ENCODE measurements at regions not wholly inside any gene's neighbourhood (a gene's known extent, or its start where the extent isn't known, plus 50 kb on each side); places are given as distances from the start of the nearest gene placed in this dataset.
"Not testable (repeated sequence)": the region's sequence is repeated elsewhere in the genome, so short reads cannot be mapped to it uniquely, and the experiment has no call there.

- intact Hi-C loops (cut with micrococcal nuclease), result no loop called here
- no peak for DNase-seq
- H3K4me3 Mint-ChIP-seq, result no peak overlapping the region
- peaks cover 14% of the 10 kb centered on the region for H3K4me1 Mint-ChIP-seq
- H3K9me3 Mint-ChIP-seq, result peaks cover 16% of the 10 kb centered on the region
- H3K27ac Mint-ChIP-seq, result no peak overlapping the region
- no peaks in the 10 kb centered on the region for H3K27me3 Mint-ChIP-seq
- H3K36me3 Mint-ChIP-seq (ENCODE audit: low read depth), result peaks cover 2% of the 10 kb centered on the region
Measured at GRCh38 chr4:40681600-40681999, 51.9 kb upstream of the RBM47 start.

GRCh38 chr4:40682290-40683101 is 52.8 kb upstream of the RBM47 start:
- Mint-ChIP-seq H3K27me3 (no peaks in the 10 kb centered on the region), H3K36me3 (ENCODE audit: low read depth) (peaks cover 2% of the 10 kb centered on the region), H3K9me3 (peaks cover 16% of the 10 kb centered on the region), H3K27ac (peak overlapping the region; percentile 91), H3K4me3 (peak overlapping the region; percentile 40), H3K4me1 (peaks cover 14% of the 10 kb centered on the region)
- DNase-seq, result no peak
- intact Hi-C loops (cut with micrococcal nuclease), result no loop called here

- H3K4me3 Mint-ChIP-seq; intact Hi-C loops (cut with micrococcal nuclease); H3K27ac Mint-ChIP-seq; H3K27me3 Mint-ChIP-seq; DNase-seq; H3K36me3 Mint-ChIP-seq (ENCODE audit: low read depth): not testable (repeated sequence)
- H3K9me3 Mint-ChIP-seq, result peaks cover 16% of the 10 kb centered on the region
- H3K4me1 Mint-ChIP-seq, result peaks cover 25% of the 10 kb centered on the region
Measured at GRCh38 chr4:40683536-40684145, 54.0 kb upstream of the RBM47 start.

- peaks cover 16% of the 10 kb centered on the region for H3K9me3 Mint-ChIP-seq
- H3K27ac Mint-ChIP-seq, result no peak overlapping the region
- H3K4me3 Mint-ChIP-seq, result no peak overlapping the region
- no peak for DNase-seq
- H3K4me1 Mint-ChIP-seq, result peaks cover 29% of the 10 kb centered on the region
- intact Hi-C loops (cut with micrococcal nuclease), result no loop called here
- H3K36me3 Mint-ChIP-seq (ENCODE audit: low read depth), result peaks cover 2% of the 10 kb centered on the region
- H3K27me3 Mint-ChIP-seq, result no peaks in the 10 kb centered on the region
Measured at GRCh38 chr4:40684404-40684803, 54.7 kb upstream of the RBM47 start.

- intact Hi-C loops (cut with micrococcal nuclease), result no loop called here
- Mint-ChIP-seq H3K27me3 (no peaks in the 10 kb centered on the region), H3K4me1 (peaks cover 29% of the 10 kb centered on the region), H3K4me3 (no peak overlapping the region), H3K27ac (no peak overlapping the region), H3K36me3 (ENCODE audit: low read depth) (peaks cover 2% of the 10 kb centered on the region), H3K9me3 (peaks cover 16% of the 10 kb centered on the region)
- no peak for DNase-seq
Measured at GRCh38 chr4:40685300-40685699, 55.6 kb upstream of the RBM47 start.

GRCh38 chr4:40686081-40686913 is 56.6 kb upstream of the RBM47 start:
- H3K27ac Mint-ChIP-seq, result no peak overlapping the region
- intact Hi-C loops (cut with micrococcal nuclease), result no loop called here

GRCh38 chr4:40687676-40688389 is 58.2 kb upstream of the RBM47 start:
- H3K36me3 Mint-ChIP-seq (ENCODE audit: low read depth), result no peaks in the 10 kb centered on the region
- H3K4me3 Mint-ChIP-seq, result peak overlapping the region; percentile 50
- H3K4me1 Mint-ChIP-seq, result peaks cover 20% of the 10 kb centered on the region
- no peaks in the 10 kb centered on the region for H3K27me3 Mint-ChIP-seq
- H3K9me3 Mint-ChIP-seq, result no peaks in the 10 kb centered on the region
- peak overlapping the region; percentile 94 for H3K27ac Mint-ChIP-seq
- intact Hi-C loops (cut with micrococcal nuclease), result loop anchor here (1.0 kb wide), 5 partner anchors 11 to 221 kb away; no protein-coding TSS in a partner anchor
- DNase-seq, result no peak

More at GRCh38 chr4:40686081-40686913, 56.6 kb upstream of the RBM47 start:
- Mint-ChIP-seq H3K4me3 (no peak overlapping the region), H3K36me3 (ENCODE audit: low read depth) (peaks cover 2% of the 10 kb centered on the region), H3K9me3 (peaks cover 9% of the 10 kb centered on the region), H3K4me1 (peaks cover 26% of the 10 kb centered on the region), H3K27me3 (no peaks in the 10 kb centered on the region)
- DNase-seq, result no peak

- peak overlapping the region; percentile 50 for H3K4me3 Mint-ChIP-seq
- DNase-seq, result peak; percentile 72
- H3K27ac Mint-ChIP-seq, result peak overlapping the region; percentile 94
- intact Hi-C loops (cut with micrococcal nuclease), result loop anchor here (1.0 kb wide), 5 partner anchors 11 to 221 kb away; no protein-coding TSS in a partner anchor
- no peaks in the 10 kb centered on the region for H3K36me3 Mint-ChIP-seq (ENCODE audit: low read depth)
- H3K27me3 Mint-ChIP-seq, result no peaks in the 10 kb centered on the region
- peaks cover 20% of the 10 kb centered on the region for H3K4me1 Mint-ChIP-seq
- H3K9me3 Mint-ChIP-seq, result no peaks in the 10 kb centered on the region
Measured at GRCh38 chr4:40688446-40689095, 58.9 kb upstream of the RBM47 start.

GRCh38 chr4:40693946-40694345 is 55.8 kb upstream of the NSUN7 start:
- Mint-ChIP-seq H3K4me3 (no peak overlapping the region), H3K27ac (peak overlapping the region; percentile 18), H3K36me3 (ENCODE audit: low read depth) (no peaks in the 10 kb centered on the region), H3K4me1 (peaks cover 10% of the 10 kb centered on the region), H3K27me3 (no peaks in the 10 kb centered on the region), H3K9me3 (no peaks in the 10 kb centered on the region)
- DNase-seq, result no peak
- intact Hi-C loops (cut with micrococcal nuclease), result no loop called here

GRCh38 chr4:40697476-40697875 is 52.3 kb upstream of the NSUN7 start:
- intact Hi-C loops (cut with micrococcal nuclease); H3K9me3 Mint-ChIP-seq; H3K4me3 Mint-ChIP-seq; H3K36me3 Mint-ChIP-seq (ENCODE audit: low read depth); H3K27ac Mint-ChIP-seq; DNase-seq; H3K27me3 Mint-ChIP-seq: not testable (repeated sequence)
- peaks cover 24% of the 10 kb centered on the region for H3K4me1 Mint-ChIP-seq

GRCh38 chr4:40698733-40699132 is 51.0 kb upstream of the NSUN7 start:
- no peak for DNase-seq
- Mint-ChIP-seq H3K27me3 (no peaks in the 10 kb centered on the region), H3K9me3 (no peaks in the 10 kb centered on the region), H3K36me3 (ENCODE audit: low read depth) (no peaks in the 10 kb centered on the region), H3K4me1 (peaks cover 29% of the 10 kb centered on the region), H3K4me3 (no peak overlapping the region), H3K27ac (no peak overlapping the region)
- intact Hi-C loops (cut with micrococcal nuclease), result loop anchor here (1.0 to 2.0 kb wide), 5 partner anchors 10 to 72 kb away; no protein-coding TSS in a partner anchor

GRCh38 chr4:40699648-40700047 is 50.1 kb upstream of the NSUN7 start:
- Mint-ChIP-seq H3K4me1 (peaks cover 26% of the 10 kb centered on the region), H3K9me3 (no peaks in the 10 kb centered on the region), H3K27me3 (no peaks in the 10 kb centered on the region), H3K4me3 (peak overlapping the region; percentile 4), H3K36me3 (ENCODE audit: low read depth) (no peaks in the 10 kb centered on the region), H3K27ac (peak overlapping the region; percentile 67)
- DNase-seq, result no peak
- intact Hi-C loops (cut with micrococcal nuclease), result loop anchor here (1.0 to 5.0 kb wide), 6 partner anchors 11 to 382 kb away; no protein-coding TSS in a partner anchor
